Adipocyte (in vitro differentiated cells): ENCODE measurements at regions not wholly inside any gene's neighbourhood (a gene's known extent, or its start where the extent isn't known, plus 50 kb on each side); places are given as distances from the start of the nearest gene placed in this dataset.
"Not testable (repeated sequence)": the region's sequence is repeated elsewhere in the genome, so short reads cannot be mapped to it uniquely, and the experiment has no call there.

ENCODE experiments used
- DNase-seq: peaks from one replicate; pipeline ENCODE4 v3.0.0-alpha.2; 2015; ENCODE audit warnings: low read depth
- H3K27me3 ChIP-seq: replicated peaks from 2 replicates; pipeline ENCODE4 v1.7.0; 2013; ENCODE audit warnings: mild to moderate bottlenecking, low read length, moderate library complexity; ENCODE audit not compliant: control insufficient read depth, insufficient read depth
- H3K36me3 ChIP-seq: 2 replicates; pipeline ENCODE4 v1.7.0; 2013; ENCODE audit warnings: low read length, mild to moderate bottlenecking, moderate library complexity; ENCODE audit not compliant: control insufficient read depth, insufficient read depth, severe bottlenecking
- H3K4me1 ChIP-seq: 2 replicates; pipeline ENCODE4 v1.7.0; 2013; ENCODE audit warnings: mild to moderate bottlenecking, low read length, moderate library complexity; ENCODE audit not compliant: control insufficient read depth, insufficient read depth
- H3K4me3 ChIP-seq: 2 replicates; pipeline ENCODE4 v1.7.0; 2013; ENCODE audit warnings: mild to moderate bottlenecking, low read length, moderate library complexity
- H3K9ac ChIP-seq: 2 replicates; pipeline ENCODE4 v1.7.0; 2013; ENCODE audit warnings: mild to moderate bottlenecking, low read length, moderate library complexity
- H3K9me3 ChIP-seq: 2 replicates; pipeline ENCODE4 v1.7.0; 2013; ENCODE audit warnings: mild to moderate bottlenecking, low read length, moderate library complexity; ENCODE audit not compliant: control insufficient read depth

GRCh38 chr4:77263976-77264375 lies 107.0 kb downstream of the CCNG2 start:
- H3K9ac ChIP-seq, DNase-seq, H3K4me1 ChIP-seq, H3K36me3 ChIP-seq, H3K4me3 ChIP-seq: not testable (repeated sequence)
- Histone ChIP-seq H3K27me3 (peaks cover 11% of the 10 kb centered on the region), H3K9me3 (peaks cover 22% of the 10 kb centered on the region)

DNA sequence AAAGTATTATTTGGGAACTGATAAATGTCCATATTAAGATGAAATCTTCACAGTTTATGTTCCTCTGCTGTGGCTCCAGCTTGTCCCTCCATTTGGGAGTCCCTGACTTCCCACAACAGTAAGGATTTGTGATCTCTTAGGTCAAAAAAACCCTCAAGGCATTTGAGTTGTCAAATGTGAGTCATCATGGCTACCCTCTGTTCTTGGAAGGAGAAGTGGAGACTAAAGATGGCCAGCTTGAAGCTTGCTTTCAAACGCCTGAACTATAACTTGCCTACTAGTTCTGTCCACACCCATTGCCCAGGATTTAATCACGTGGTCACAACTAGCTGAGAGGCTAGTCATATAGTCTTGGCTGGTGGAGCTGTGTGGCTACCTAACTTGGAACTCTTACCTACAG lies 107.8 kb downstream of the CCNG2 start:
- DNase-seq, result no peak
- Histone ChIP-seq H3K9ac (no peak overlapping the region), H3K4me1 (no peaks in the 10 kb centered on the region), H3K36me3 (no peaks in the 10 kb centered on the region), H3K4me3 (no peak overlapping the region), H3K27me3 (peaks cover 11% of the 10 kb centered on the region), H3K9me3 (peaks cover 22% of the 10 kb centered on the region)

DNA sequence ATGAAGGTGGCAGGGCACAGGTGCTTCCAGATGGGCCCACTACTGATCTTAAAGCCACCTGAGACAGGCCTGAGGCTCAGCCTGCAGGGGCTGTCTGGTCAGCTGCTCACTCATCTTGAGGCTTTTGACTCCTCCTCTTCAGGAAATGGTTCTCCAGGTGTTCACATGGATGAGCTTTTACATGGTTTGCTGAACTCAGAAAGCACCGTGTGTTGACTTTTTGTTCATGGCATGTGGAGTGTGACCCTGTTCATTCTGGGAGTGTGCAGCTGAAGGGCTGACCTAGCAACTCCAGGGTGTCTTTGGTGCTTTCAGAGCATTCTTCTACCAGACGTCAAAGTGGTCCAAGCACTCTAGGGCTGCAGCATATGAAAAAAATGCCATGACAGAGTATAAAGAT lies 111.1 kb downstream of the CCNG2 start:
- Histone ChIP-seq H3K27me3 (peaks cover 18% of the 10 kb centered on the region), H3K9ac (no peak overlapping the region)
- DNase-seq, result no peak

GRCh38 chr4:77269505-77269904 lies 112.5 kb downstream of the CCNG2 start:
- Histone ChIP-seq H3K9ac (no peak overlapping the region), H3K27me3 (peaks cover 18% of the 10 kb centered on the region), H3K4me3 (no peak overlapping the region), H3K9me3 (peaks cover 10% of the 10 kb centered on the region), H3K36me3 (no peaks in the 10 kb centered on the region), H3K4me1 (no peaks in the 10 kb centered on the region)
- DNase-seq, result no peak

More for the DNA sequence above, 111.1 kb downstream of the CCNG2 start:
- Histone ChIP-seq H3K36me3 (no peaks in the 10 kb centered on the region), H3K4me3 (no peak overlapping the region), H3K4me1 (no peaks in the 10 kb centered on the region), H3K9me3 (peaks cover 22% of the 10 kb centered on the region)

DNA sequence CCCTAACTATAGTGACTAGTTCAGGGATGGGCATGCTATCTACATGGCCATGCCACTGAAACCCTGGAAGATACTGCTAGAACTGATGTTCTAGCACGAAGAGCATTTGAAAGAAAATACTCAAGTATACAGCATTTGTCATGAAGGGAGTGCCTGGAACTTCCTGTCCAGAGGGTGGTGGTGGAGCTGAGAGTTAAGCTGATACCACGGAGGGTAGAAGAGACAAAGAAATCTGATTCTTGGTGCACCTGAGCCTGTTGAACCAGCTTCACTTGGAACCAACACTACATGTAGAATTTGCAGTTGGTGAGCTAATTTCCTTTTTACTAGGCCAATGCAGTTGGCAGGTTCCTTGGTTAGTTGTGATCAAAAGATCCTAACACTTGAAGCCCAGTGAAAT lies 116.4 kb downstream of the CCNG2 start:
- DNase-seq, result no peak
- Histone ChIP-seq H3K9ac (no peak overlapping the region), H3K9me3 (no peaks in the 10 kb centered on the region), H3K27me3 (peaks cover 12% of the 10 kb centered on the region), H3K36me3 (no peaks in the 10 kb centered on the region), H3K4me3 (no peak overlapping the region), H3K4me1 (no peaks in the 10 kb centered on the region)

DNA sequence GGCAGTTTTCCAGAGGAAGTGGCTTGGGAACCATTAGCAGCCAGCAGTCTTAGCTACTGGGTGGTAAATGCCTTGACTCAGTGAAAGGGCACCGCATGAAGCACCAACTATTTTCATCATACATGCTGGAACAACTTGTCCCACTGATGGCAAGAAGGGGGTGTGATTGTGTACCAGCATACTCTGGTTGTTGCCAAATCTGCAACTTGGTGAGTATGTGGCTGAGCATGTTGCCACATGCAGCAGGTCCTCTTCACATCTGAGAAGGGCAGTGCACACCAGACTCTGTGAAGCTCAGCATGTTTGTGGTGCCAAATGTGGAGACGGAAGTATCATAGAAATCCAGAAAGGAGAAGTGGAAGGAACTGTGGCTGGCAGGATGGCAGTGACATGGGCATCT lies 122.1 kb downstream of the CCNG2 start:
- H3K36me3 ChIP-seq, H3K27me3 ChIP-seq, H3K9ac ChIP-seq, H3K4me3 ChIP-seq, H3K9me3 ChIP-seq, DNase-seq: not testable (repeated sequence)
- H3K4me1 ChIP-seq, result peaks cover 14% of the 10 kb centered on the region

- DNase-seq, result no peak
- Histone ChIP-seq H3K36me3 (no peaks in the 10 kb centered on the region), H3K9ac (no peak overlapping the region), H3K27me3 (peaks cover 28% of the 10 kb centered on the region), H3K4me3 (no peak overlapping the region), H3K9me3 (no peaks in the 10 kb centered on the region), H3K4me1 (peaks cover 14% of the 10 kb centered on the region)
Observed at GRCh38 chr4:77282305-77282704, 125.3 kb downstream of the CCNG2 start.

DNA sequence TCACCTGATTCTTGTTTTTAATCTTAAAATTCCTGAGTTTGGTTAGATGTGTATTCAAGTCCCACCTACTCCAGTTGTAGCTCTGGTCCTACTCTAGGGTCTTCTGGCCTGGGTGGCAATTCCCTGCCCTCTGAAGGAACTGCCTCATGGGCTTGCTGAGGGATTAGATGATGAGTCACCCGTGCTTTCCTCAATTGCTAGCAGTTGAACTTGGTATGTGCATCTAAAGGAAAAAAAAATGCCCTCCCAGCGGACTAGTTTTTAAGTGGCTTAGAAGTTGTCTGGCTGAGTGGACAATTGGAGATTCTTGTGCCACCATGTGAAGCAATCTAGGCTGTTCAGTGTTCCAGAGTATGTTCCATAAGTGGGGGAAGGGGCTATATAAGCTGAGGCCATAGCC lies 127.0 kb downstream of the CCNG2 start:
- H3K9ac ChIP-seq, result no peak overlapping the region
- H3K27me3 ChIP-seq, result peaks cover 26% of the 10 kb centered on the region
- no peaks in the 10 kb centered on the region for H3K36me3 ChIP-seq
- H3K4me1 ChIP-seq, result peaks cover 9% of the 10 kb centered on the region
- no peak for DNase-seq
- H3K9me3 ChIP-seq, result no peaks in the 10 kb centered on the region
- H3K4me3 ChIP-seq, result no peak overlapping the region

GRCh38 chr4:77286906-77287305 lies 129.9 kb downstream of the CCNG2 start:
- Histone ChIP-seq H3K9ac (no peak overlapping the region), H3K27me3 (peaks cover 28% of the 10 kb centered on the region), H3K36me3 (no peaks in the 10 kb centered on the region), H3K4me1 (peaks cover 4% of the 10 kb centered on the region), H3K4me3 (no peak overlapping the region), H3K9me3 (no peaks in the 10 kb centered on the region)
- DNase-seq, result no peak

DNA sequence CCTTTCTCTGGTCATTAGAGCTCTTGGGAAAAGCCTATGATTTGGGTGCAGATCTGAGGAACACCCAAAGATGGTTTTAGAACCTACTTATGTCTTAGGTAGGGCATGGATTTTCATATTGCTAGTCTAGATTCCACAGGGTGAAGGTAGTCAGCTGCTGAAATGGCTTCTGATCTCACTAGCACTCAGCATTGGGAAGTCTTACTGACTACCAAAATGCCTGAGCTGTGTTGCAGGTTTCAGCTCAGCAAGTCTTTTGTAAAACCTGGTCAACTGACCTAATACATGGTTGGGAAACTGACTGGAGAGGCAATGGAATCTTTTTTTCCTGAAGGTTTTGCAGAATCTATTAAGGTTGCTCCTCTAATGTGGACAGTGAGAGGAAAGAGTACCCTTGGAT lies 136.4 kb downstream of the CCNG2 start:
- DNase-seq, result no peak
- no peak overlapping the region for H3K4me3 ChIP-seq
- no peaks in the 10 kb centered on the region for H3K36me3 ChIP-seq
- no peak overlapping the region for H3K9ac ChIP-seq
- H3K9me3 ChIP-seq, result peaks cover 5% of the 10 kb centered on the region
- H3K27me3 ChIP-seq, result peaks cover 18% of the 10 kb centered on the region
- H3K4me1 ChIP-seq, result no peaks in the 10 kb centered on the region

GRCh38 chr4:77300996-77301395 lies 144.0 kb downstream of the CCNG2 start:
- DNase-seq, H3K36me3 ChIP-seq, H3K9ac ChIP-seq, H3K4me3 ChIP-seq, H3K9me3 ChIP-seq, H3K4me1 ChIP-seq: not testable (repeated sequence)
- peaks cover 11% of the 10 kb centered on the region for H3K27me3 ChIP-seq

GRCh38 chr4:77305766-77306165 lies 148.8 kb downstream of the CCNG2 start:
- peaks cover 16% of the 10 kb centered on the region for H3K27me3 ChIP-seq
- no peaks in the 10 kb centered on the region for H3K4me1 ChIP-seq
- DNase-seq, result no peak
- H3K9ac ChIP-seq, result no peak overlapping the region
- H3K9me3 ChIP-seq, result no peaks in the 10 kb centered on the region
- H3K4me3 ChIP-seq, result no peak overlapping the region
- no peaks in the 10 kb centered on the region for H3K36me3 ChIP-seq
